ENCODE measurements at regions not wholly inside any gene's neighbourhood (a gene's known extent, or its start where the extent isn't known, plus 50 kb on each side); places are given as distances from the start of the nearest gene placed in this dataset.

GRCh38 chr9:111233963-111234362 is 96.1 kb downstream of the OR2K2 start:
- no peak for TF ChIP-seq CTCF (IDR thresholded peaks at IDR 0.05)
- no peak for TF ChIP-seq POLR2A (IDR thresholded peaks at IDR 0.05)

Measured in adrenal gland (tissue), 5 donors.